HG02642 (cell line): ENCODE measurements at regions not wholly inside any gene's neighbourhood (a gene's known extent, or its start where the extent isn't known, plus 50 kb on each side); places are given as distances from the start of the nearest gene placed in this dataset.
"Not testable (repeated sequence)": the region's sequence is repeated elsewhere in the genome, so short reads cannot be mapped to it uniquely, and the experiment has no call there.

Source experiments
- ATAC-seq: cut with Tn5 transposase; IDR thresholded peaks from one replicate; pipeline ENCODE4 v1.9.1; 2021; ENCODE audit warnings: mild to moderate bottlenecking; ENCODE audit not compliant: unreplicated experiment, poor library complexity

GRCh38 chr14:88929656-88930436 lies 105.4 kb downstream of the TTC8 start:
- no peak for ATAC-seq

- ATAC-seq, result no peak
Observed at GRCh38 chr14:88931321-88932110, 107.1 kb downstream of the TTC8 start.

- ATAC-seq, result no peak
Observed at GRCh38 chr14:88933191-88933590, 108.7 kb downstream of the TTC8 start.

GRCh38 chr14:88934351-88934806 lies 109.9 kb downstream of the TTC8 start:
- no peak for ATAC-seq

- no peak for ATAC-seq
Observed at GRCh38 chr14:88935083-88935482, 110.6 kb downstream of the TTC8 start.

- no peak for ATAC-seq
Observed at GRCh38 chr14:88937706-88938105, 113.3 kb downstream of the TTC8 start.

- no peak for ATAC-seq
Observed at GRCh38 chr14:88940671-88941070, 116.2 kb downstream of the TTC8 start.

- ATAC-seq, result no peak
Observed at GRCh38 chr14:88941414-88941813, 117.0 kb downstream of the TTC8 start.

- no peak for ATAC-seq
Observed at GRCh38 chr14:88947646-88948598, 123.5 kb downstream of the TTC8 start.

GRCh38 chr14:88950069-88950468 lies 125.6 kb downstream of the TTC8 start:
- no peak for ATAC-seq

GRCh38 chr14:88951370-88951769 lies 126.9 kb downstream of the TTC8 start:
- no peak for ATAC-seq

- ATAC-seq, result no peak
Observed at GRCh38 chr14:88952901-88953300, 128.4 kb downstream of the TTC8 start.

- ATAC-seq, result no peak
Observed at GRCh38 chr14:88955455-88955854, 131.0 kb downstream of the TTC8 start.

- ATAC-seq, result no peak
Observed at GRCh38 chr14:88960496-88960895, 136.0 kb downstream of the TTC8 start.

GRCh38 chr14:88961214-88961613 lies 136.8 kb downstream of the TTC8 start:
- no peak for ATAC-seq

- ATAC-seq, result no peak
Observed at GRCh38 chr14:88962356-88962755, 137.9 kb downstream of the TTC8 start.

- ATAC-seq, result no peak
Observed at GRCh38 chr14:88967299-88967698, 142.8 kb downstream of the TTC8 start.

GRCh38 chr14:88975043-88975830 lies 150.8 kb downstream of the TTC8 start:
- ATAC-seq, result no peak

- no peak for ATAC-seq
Observed at GRCh38 chr14:88975926-88976325, 151.5 kb downstream of the TTC8 start.

GRCh38 chr14:88980907-88981306 lies 156.5 kb downstream of the TTC8 start:
- not testable (repeated sequence) for ATAC-seq
